Testis (tissue), 2 donors: ENCODE measurements at regions not wholly inside any gene's neighbourhood (a gene's known extent, or its start where the extent isn't known, plus 50 kb on each side); places are given as distances from the start of the nearest gene placed in this dataset.
A peak's percentile ranks its signal among the peaks of the same experiment; 100 is the strongest.

Source experiments
- DNase-seq: peaks from one replicate; pipeline ENCODE4 v3.0.0-alpha.2; 2019
- H3K27ac ChIP-seq, 2 donors: fragments of 200-600 bp; sonication (generic); one replicate each; pipeline ENCODE4 v1.5.1; 2019
- H3K27me3 ChIP-seq: fragments of 200-600 bp; sonication (generic); one replicate; pipeline ENCODE4 v1.5.1; 2019
- H3K36me3 ChIP-seq: fragments of 200-600 bp; sonication (generic); one replicate; pipeline ENCODE4 v1.5.1; 2017; ENCODE audit warnings: low read depth; ENCODE audit errors: missing control alignments
- H3K4me1 ChIP-seq: fragments of 200-600 bp; sonication (generic); one replicate; pipeline ENCODE4 v1.5.1; 2019
- H3K4me3 ChIP-seq, 2 donors: fragments of 200-600 bp; sonication (generic); one replicate each; pipeline ENCODE4 v1.5.1; 2017 to 2019
- H3K9me3 ChIP-seq: fragments of 200-600 bp; sonication (generic); one replicate; pipeline ENCODE4 v1.5.1; 2017
- CTCF ChIP-seq, 3 experiments: fragments of 450-650 bp in 2 of 3; fragments of 200-600 bp in 1 of 3; sonication (generic) in 1 of 3; IDR thresholded peaks; one replicate each; pipeline ENCODE4 v1.5.1; 2016 to 2019; ENCODE audit warnings: antibody characterized with exemption in 3 of 3, mild to moderate bottlenecking in 2 of 3, moderate library complexity in 1 of 3
- POLR2A ChIP-seq: fragments of 450-650 bp; IDR thresholded peaks from one replicate; pipeline ENCODE4 v1.6.1; 2017; ENCODE audit warnings: antibody characterized with exemption, mild to moderate bottlenecking, moderate library complexity
- WGBS, 2 donors: methylation state at CpG; one replicate each; pipeline ENCODE4 v1.1.5; 2018; 5-methylcytosine and 5-hydroxymethylcytosine counted together
- intact Hi-C: fragments of 100-400 bp; cut with DNase I; formaldehyde crosslinking; loops from one replicate; pipeline ENCODE4 v1.15.1; 2023; ENCODE audit warnings: low total_unique reads

- Histone ChIP-seq H3K4me1 (peaks cover 8% of the 10 kb centered on the region), H3K9me3 (no peaks in the 10 kb centered on the region), H3K36me3 (no peaks in the 10 kb centered on the region), H3K27ac (no peak overlapping the region), H3K4me3 (no peak overlapping the region), H3K27me3 (no peaks in the 10 kb centered on the region)
- DNase-seq = no peak
- 67 to 78% methylated on average over 1 of the region's 1 CpG for WGBS, 2 donors
- TF ChIP-seq CTCF (IDR thresholded peaks at IDR 0.05) = no peak
- TF ChIP-seq POLR2A = no peak
- intact Hi-C loops = no loop called here
Observed at GRCh38 chr11:27287205-27287604, 75.8 kb downstream of the CCDC34 start.

GRCh38 chr11:27285761-27286160, 77.3 kb downstream of the CCDC34 start:
- Histone ChIP-seq H3K36me3 (no peaks in the 10 kb centered on the region), H3K4me3 (no peak overlapping the region), H3K4me1 (peaks cover 16% of the 10 kb centered on the region), H3K9me3 (no peaks in the 10 kb centered on the region), H3K27ac (no peak overlapping the region), H3K27me3 (no peaks in the 10 kb centered on the region)
- 57 to 58% methylated on average over 3 of the region's 3 CpGs for WGBS, 2 donors
- intact Hi-C loops = no loop called here
- no peak for TF ChIP-seq POLR2A
- TF ChIP-seq CTCF (IDR thresholded peaks at IDR 0.05) = no peak
- DNase-seq = no peak

GRCh38 chr11:27282806-27283205, 80.2 kb downstream of the CCDC34 start:
- no peaks in the 10 kb centered on the region for H3K36me3 ChIP-seq
- no peaks in the 10 kb centered on the region for H3K27me3 ChIP-seq
- WGBS, 2 donors = 46 to 55% methylated on average over 3 of the region's 3 CpGs
- no peak for TF ChIP-seq POLR2A
- no peak for TF ChIP-seq CTCF (IDR thresholded peaks at IDR 0.05)
- no peak overlapping the region for H3K27ac ChIP-seq
- H3K9me3 ChIP-seq = no peaks in the 10 kb centered on the region
- DNase-seq = no peak
- intact Hi-C loops = no loop called here
- H3K4me1 ChIP-seq = peaks cover 16% of the 10 kb centered on the region
- H3K4me3 ChIP-seq = no peak overlapping the region

GRCh38 chr11:27281740-27282590, 81.0 kb downstream of the CCDC34 start:
- H3K27me3 ChIP-seq = no peaks in the 10 kb centered on the region
- 33 to 42% methylated on average over 9 of the region's 9 CpGs for WGBS, 2 donors
- H3K9me3 ChIP-seq = no peaks in the 10 kb centered on the region
- DNase-seq = peak; percentile 43
- H3K27ac ChIP-seq = peak overlapping the region in 1 of 2 donors; percentile 29
- no peaks in the 10 kb centered on the region for H3K36me3 ChIP-seq
- TF ChIP-seq POLR2A = no peak
- no peak for TF ChIP-seq CTCF (IDR thresholded peaks at IDR 0.05)
- H3K4me1 ChIP-seq = peaks cover 16% of the 10 kb centered on the region
- H3K4me3 ChIP-seq = no peak overlapping the region
- intact Hi-C loops = no loop called here

DNA sequence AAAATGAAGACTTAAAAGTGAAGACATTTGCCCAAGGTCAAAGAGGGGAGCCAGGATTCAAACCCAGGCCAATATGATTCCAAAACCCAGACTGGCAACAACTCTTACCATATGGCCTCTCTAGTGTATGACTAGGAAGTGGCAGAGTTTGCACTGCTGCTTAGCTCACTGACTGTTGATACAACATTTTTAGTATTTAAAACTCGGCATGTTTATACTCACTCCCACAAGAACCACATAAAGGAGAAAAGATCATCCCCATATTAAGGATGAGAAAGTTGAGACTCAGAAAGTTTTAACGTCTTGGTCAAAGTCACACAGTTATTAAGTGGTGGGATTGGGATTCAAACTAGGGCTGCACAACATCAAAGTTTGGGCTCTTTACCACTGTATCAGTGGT, 81.7 kb downstream of the CCDC34 start:
- peaks cover 16% of the 10 kb centered on the region for H3K4me1 ChIP-seq

More for the DNA sequence above, 81.7 kb downstream of the CCDC34 start:
- Histone ChIP-seq H3K27ac (no peak overlapping the region), H3K36me3 (no peaks in the 10 kb centered on the region), H3K4me3 (no peak overlapping the region), H3K9me3 (no peaks in the 10 kb centered on the region), H3K27me3 (no peaks in the 10 kb centered on the region)
- WGBS, 2 donors = 88 to 100% methylated on average over 2 of the region's 2 CpGs
- TF ChIP-seq POLR2A (no peak), CTCF (IDR thresholded peaks at IDR 0.05) (no peak)
- DNase-seq = no peak
- intact Hi-C loops = no loop called here
